Right lobe of liver (tissue), 6 donors: ENCODE measurements at regions not wholly inside any gene's neighbourhood (a gene's known extent, or its start where the extent isn't known, plus 50 kb on each side); places are given as distances from the start of the nearest gene placed in this dataset.

Experiments
- ATAC-seq, 4 donors: fragments of 200-7000 bp; cut with Tn5 transposase; one replicate each; pipeline ENCODE4 v1.9.1; 2020; ENCODE audit warnings: mild to moderate bottlenecking in 4 of 4, moderate library complexity in 4 of 4
- DNase-seq, 3 donors: peaks; one replicate each; pipeline ENCODE4 v3.0.0-alpha.2; 2020
- H3K27ac ChIP-seq, 3 donors: fragments of 200-600 bp; one replicate each; pipeline ENCODE4 v1.8.0; 2022
- H3K27me3 ChIP-seq, 2 donors: fragments of 200-600 bp; one replicate each; pipeline ENCODE4 v1.8.0; 2022
- H3K36me3 ChIP-seq, 4 donors: fragments of 200-600 bp; sonication (generic) in 1 of 4; one replicate each; pipeline versions ENCODE4 v1.5.1 to v1.8.0; 2017 to 2022; ENCODE audit warnings: control low read depth in 1 of 4
- H3K4me1 ChIP-seq, 4 donors: fragments of 200-600 bp; sonication (generic) in 1 of 4; one replicate each; pipeline versions ENCODE4 v1.5.1 to v1.8.0; 2017 to 2022; ENCODE audit warnings: control low read depth in 1 of 4
- H3K4me3 ChIP-seq, 3 donors: fragments of 200-600 bp; one replicate each; pipeline ENCODE4 v1.8.0; 2022
- H3K9me3 ChIP-seq, 4 donors: fragments of 200-600 bp; sonication (generic) in 1 of 4; one replicate each; pipeline versions ENCODE4 v1.5.1 to v1.8.0; 2017 to 2022; ENCODE audit warnings: control low read depth in 1 of 4
- POLR2A ChIP-seq: fragments of 450-650 bp; IDR thresholded peaks from one replicate; pipeline ENCODE4 v1.6.1; 2017; ENCODE audit warnings: antibody characterized with exemption, mild to moderate bottlenecking
- WGBS: methylation state at CpG from one replicate; pipeline ENCODE4 v1.1.6; 2018; ENCODE audit warnings: low coverage, low lambda C conversion rate; ENCODE audit not compliant: insufficient coverage; ENCODE audit errors: missing lambda C conversion rate; 5-methylcytosine and 5-hydroxymethylcytosine counted together
- intact Hi-C, 2 donors: fragments of 100-400 bp; cut with DNase I; formaldehyde crosslinking; loops; one replicate each; pipeline versions ENCODE4 v1.11.2 to v1.14.1; 2022
- TF ChIP-seq, protein P1 (sequence below), 4 donors: fragments of 200-600 bp in 3 of 4; fragments of 450-650 bp in 1 of 4; IDR thresholded peaks; one replicate each; pipeline versions ENCODE4 v1.5.1 to v1.8.0; 2016 to 2022; ENCODE audit warnings: antibody characterized with exemption in 4 of 4, mild to moderate bottlenecking in 2 of 4
- donor health status: DM: no; HTN: yes; CAD: no.
- donor health status: DM: no; HTN: no; CAD: no.
- donor health status: DM: no; HTN: no; CAD: no.
- donor health status: DM: no; HTN: yes; CAD: no.
- donor health status: DM: no; HTN: yes; CAD: no.

DNA sequence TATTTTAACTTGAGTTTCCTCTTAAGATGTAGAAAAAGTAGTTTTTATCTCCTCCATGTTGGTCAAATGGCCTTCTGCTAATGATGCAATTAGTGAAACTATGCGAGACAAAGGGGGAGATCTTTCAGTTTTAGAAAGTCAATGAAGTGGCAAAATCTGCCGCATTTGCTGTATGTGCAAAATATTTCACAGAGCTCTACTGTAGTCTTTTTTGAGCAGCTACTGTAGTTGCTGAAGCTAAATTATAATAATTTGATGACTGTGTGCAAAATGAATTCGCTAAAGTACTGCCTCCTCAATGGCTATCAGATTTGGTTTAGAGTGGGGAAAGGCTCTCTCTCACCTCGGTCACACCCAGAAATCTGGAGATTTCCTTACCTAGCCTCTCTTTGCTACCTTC, 267.6 kb upstream of the ZFP64 start:
- Histone ChIP-seq H3K4me3 (no peak overlapping the region), H3K27ac (no peak overlapping the region), H3K27me3 (no peaks in the 10 kb centered on the region), H3K36me3 (no peaks in the 10 kb centered on the region), H3K9me3 (no peaks in the 10 kb centered on the region), H3K4me1 (no peaks in the 10 kb centered on the region)
- no peak for TF ChIP-seq POLR2A
- TF ChIP-seq, protein P1, sequence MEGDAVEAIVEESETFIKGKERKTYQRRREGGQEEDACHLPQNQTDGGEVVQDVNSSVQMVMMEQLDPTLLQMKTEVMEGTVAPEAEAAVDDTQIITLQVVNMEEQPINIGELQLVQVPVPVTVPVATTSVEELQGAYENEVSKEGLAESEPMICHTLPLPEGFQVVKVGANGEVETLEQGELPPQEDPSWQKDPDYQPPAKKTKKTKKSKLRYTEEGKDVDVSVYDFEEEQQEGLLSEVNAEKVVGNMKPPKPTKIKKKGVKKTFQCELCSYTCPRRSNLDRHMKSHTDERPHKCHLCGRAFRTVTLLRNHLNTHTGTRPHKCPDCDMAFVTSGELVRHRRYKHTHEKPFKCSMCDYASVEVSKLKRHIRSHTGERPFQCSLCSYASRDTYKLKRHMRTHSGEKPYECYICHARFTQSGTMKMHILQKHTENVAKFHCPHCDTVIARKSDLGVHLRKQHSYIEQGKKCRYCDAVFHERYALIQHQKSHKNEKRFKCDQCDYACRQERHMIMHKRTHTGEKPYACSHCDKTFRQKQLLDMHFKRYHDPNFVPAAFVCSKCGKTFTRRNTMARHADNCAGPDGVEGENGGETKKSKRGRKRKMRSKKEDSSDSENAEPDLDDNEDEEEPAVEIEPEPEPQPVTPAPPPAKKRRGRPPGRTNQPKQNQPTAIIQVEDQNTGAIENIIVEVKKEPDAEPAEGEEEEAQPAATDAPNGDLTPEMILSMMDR (IDR thresholded peaks at IDR 0.05), result no peak
- WGBS, result 82% methylated on average over 4 of the region's 4 CpGs
- intact Hi-C loops, result no loop called here
- DNase-seq, result no peak
- no peak for ATAC-seq

DNA sequence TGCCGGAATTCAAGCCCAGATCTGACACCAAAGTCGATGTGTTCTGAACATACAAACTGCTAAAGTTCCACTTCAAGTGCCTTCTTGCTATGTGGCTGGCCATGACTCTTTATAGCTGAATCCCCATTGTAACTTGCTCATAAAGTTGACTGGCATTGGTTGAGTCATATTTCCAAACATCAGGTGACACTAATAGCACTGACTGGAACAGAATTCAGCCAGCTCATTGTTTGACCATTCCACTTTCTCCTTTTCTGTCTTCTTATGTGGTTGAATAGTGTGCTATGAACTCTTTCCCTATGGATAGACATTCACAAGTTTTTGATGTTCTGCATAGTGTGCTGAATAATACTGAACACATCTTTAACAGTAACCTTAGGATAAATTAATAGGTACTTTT, 266.2 kb upstream of the ZFP64 start:
- TF ChIP-seq POLR2A, result no peak
- TF ChIP-seq, protein P1 (IDR thresholded peaks at IDR 0.05), result no peak
- Histone ChIP-seq H3K36me3 (no peaks in the 10 kb centered on the region), H3K4me1 (no peaks in the 10 kb centered on the region), H3K4me3 (no peak overlapping the region), H3K27ac (no peak overlapping the region), H3K27me3 (no peaks in the 10 kb centered on the region), H3K9me3 (no peaks in the 10 kb centered on the region)
- WGBS, result 80% methylated on average over 1 of the region's 2 CpGs
- DNase-seq, result no peak
- no peak for ATAC-seq
- intact Hi-C loops, result no loop called here

DNA sequence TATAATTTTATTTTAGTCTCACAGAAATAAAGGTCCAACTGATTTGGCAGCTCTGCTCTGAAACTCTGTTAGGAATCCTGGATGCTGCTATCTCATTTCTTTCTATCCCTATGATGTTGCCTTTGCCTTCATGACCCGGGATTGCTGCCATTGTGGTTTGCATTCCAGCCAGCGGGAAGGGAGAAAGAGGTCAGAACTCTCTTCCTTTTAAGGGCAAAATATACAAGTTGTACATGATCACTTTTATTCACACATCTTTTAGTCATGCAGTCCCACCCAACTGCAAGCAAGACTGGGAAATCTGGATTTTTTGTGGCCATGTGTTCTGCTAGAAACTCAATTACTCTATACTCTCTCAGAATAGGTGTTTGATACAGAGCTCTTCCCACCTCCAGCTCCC, 263.1 kb upstream of the ZFP64 start:
- Histone ChIP-seq H3K27ac (no peak overlapping the region), H3K27me3 (no peaks in the 10 kb centered on the region), H3K4me3 (no peak overlapping the region), H3K4me1 (no peaks in the 10 kb centered on the region), H3K9me3 (no peaks in the 10 kb centered on the region), H3K36me3 (no peaks in the 10 kb centered on the region)
- intact Hi-C loops, result no loop called here
- 56% methylated on average over 2 of the region's 2 CpGs for WGBS
- DNase-seq, result no peak
- ATAC-seq, result no peak
- TF ChIP-seq POLR2A, result no peak
- TF ChIP-seq, protein P1 (IDR thresholded peaks at IDR 0.05), result no peak

DNA sequence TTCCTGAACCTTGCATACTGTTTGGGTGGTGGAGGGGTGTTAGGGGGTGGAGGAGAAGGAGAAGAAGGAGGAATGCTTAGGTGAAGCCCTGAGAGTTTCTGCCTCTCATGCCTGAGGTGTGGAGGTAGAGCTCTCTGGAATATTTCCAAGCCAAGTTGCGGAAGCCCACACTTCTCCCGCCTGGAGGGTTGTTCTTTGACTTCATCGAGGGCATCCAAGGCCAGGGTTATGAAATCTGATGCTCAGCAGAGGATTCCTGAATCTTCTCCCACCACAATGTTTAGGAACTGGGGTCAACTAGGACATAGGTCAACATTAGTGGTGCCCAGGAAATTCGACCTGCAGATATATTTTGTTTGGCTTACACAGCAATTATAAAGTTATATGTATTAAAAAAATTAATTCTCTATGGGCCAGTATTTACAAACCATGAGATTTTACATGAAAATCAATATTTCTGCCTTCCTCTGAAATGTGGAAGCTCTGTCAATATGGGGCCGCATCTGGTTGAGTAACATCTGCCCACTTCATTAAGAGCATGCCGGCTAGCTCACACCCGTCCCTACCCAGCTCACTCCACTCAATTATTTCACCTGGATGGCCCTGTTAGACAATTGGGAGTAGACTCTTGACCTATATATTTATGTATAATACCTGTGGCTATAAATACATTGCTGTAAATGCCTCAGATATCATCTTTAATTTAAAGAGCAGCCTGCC, 257.1 kb upstream of the ZFP64 start:
- Histone ChIP-seq H3K9me3 (no peaks in the 10 kb centered on the region), H3K27ac (no peak overlapping the region), H3K36me3 (no peaks in the 10 kb centered on the region), H3K4me1 (no peaks in the 10 kb centered on the region), H3K4me3 (no peak overlapping the region), H3K27me3 (no peaks in the 10 kb centered on the region)
- ATAC-seq (peak in 1 of 4 donors; percentile 58), DNase-seq (no peak)
- TF ChIP-seq, protein P1 (IDR thresholded peaks at IDR 0.05), result no peak
- intact Hi-C loops, result no loop called here
- 8% methylated on average over 5 of the region's 7 CpGs for WGBS

DNA sequence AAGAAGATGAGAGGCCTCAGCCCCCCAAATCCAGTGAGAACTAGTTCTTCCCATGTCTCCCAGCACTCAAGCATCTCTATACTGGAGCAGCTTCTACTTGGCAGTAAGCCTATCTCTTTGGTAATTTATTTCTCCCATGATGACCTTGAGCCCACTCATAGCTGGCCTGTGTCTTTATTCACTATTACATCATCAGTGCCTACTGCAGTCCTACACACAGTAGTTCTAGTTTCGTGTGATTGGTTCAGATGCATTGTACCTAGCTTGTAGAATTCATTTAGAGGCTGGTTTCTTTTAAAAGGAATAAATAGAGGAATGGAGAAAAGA, 255.6 kb upstream of the ZFP64 start:
- no peaks in the 10 kb centered on the region for H3K27me3 ChIP-seq
- 75% methylated on average over 1 of the region's 1 CpG for WGBS
- DNase-seq (no peak), ATAC-seq (no peak)
- H3K9me3 ChIP-seq, result no peaks in the 10 kb centered on the region
- no peaks in the 10 kb centered on the region for H3K36me3 ChIP-seq
- H3K4me3 ChIP-seq, result no peak overlapping the region
- no peak for TF ChIP-seq POLR2A
- TF ChIP-seq, protein P1 (IDR thresholded peaks at IDR 0.05), result no peak
- intact Hi-C loops, result no loop called here
- no peak overlapping the region for H3K27ac ChIP-seq
- no peaks in the 10 kb centered on the region for H3K4me1 ChIP-seq
